ENCODE measurements at regions not wholly inside any gene's neighbourhood (a gene's known extent, or its start where the extent isn't known, plus 50 kb on each side); places are given as distances from the start of the nearest gene placed in this dataset.

DNA sequence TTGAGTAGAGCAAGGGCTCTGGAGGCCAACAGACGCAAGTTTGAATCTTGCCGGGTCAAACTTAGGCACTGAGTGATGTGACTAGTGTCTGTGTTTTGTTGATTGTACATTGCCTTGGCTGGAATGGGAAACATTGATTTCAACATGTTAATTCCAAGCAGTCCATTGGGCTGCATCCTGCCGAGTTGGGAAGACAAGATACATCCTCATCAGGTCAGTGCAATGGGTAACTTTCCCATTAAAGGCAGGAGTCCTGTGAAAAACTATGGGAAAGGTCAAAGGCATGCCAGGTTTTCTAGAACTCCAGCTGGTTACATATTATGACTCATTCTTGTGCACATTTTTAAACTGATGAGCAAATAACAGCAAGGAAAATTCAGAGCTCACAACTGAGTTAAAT is 126.5 kb upstream of the ABCA1 start:
- Histone ChIP-seq H3F3A (ENCODE audit: insufficient read depth, low read length) (no peaks in the 10 kb centered on the region), H3K4me3 (ENCODE audit: low read length) (no peak overlapping the region), H3K9me3 (replicated peaks; ENCODE audit: insufficient read depth, low read length) (no peaks in the 10 kb centered on the region), H3K4me2 (ENCODE audit: low read depth, low read length) (no peak overlapping the region), H3K27ac (ENCODE audit: low read length) (no peak overlapping the region), H3K27me3 (replicated peaks; ENCODE audit: insufficient read depth, low read length) (no peaks in the 10 kb centered on the region), H3K9me2 (replicated peaks; ENCODE audit: insufficient read depth, low read length) (no peaks in the 10 kb centered on the region), H2AFZ (ENCODE audit: low read length) (no peak overlapping the region), H3K36me3 (replicated peaks; ENCODE audit: insufficient read depth, low read length) (no peaks in the 10 kb centered on the region), H3K9ac (ENCODE audit: low read length) (no peak overlapping the region), H3K4me1 (ENCODE audit: low read length) (no peaks in the 10 kb centered on the region), H4K20me1 (ENCODE audit: insufficient read depth, low read length) (no peaks in the 10 kb centered on the region), H3K79me2 (ENCODE audit: low read length) (no peaks in the 10 kb centered on the region)
- no peak for TF ChIP-seq EZH2 (optimal IDR thresholded peaks at IDR 0.05; ENCODE audit: low read depth, low read length)
- TF ChIP-seq, protein P1, sequence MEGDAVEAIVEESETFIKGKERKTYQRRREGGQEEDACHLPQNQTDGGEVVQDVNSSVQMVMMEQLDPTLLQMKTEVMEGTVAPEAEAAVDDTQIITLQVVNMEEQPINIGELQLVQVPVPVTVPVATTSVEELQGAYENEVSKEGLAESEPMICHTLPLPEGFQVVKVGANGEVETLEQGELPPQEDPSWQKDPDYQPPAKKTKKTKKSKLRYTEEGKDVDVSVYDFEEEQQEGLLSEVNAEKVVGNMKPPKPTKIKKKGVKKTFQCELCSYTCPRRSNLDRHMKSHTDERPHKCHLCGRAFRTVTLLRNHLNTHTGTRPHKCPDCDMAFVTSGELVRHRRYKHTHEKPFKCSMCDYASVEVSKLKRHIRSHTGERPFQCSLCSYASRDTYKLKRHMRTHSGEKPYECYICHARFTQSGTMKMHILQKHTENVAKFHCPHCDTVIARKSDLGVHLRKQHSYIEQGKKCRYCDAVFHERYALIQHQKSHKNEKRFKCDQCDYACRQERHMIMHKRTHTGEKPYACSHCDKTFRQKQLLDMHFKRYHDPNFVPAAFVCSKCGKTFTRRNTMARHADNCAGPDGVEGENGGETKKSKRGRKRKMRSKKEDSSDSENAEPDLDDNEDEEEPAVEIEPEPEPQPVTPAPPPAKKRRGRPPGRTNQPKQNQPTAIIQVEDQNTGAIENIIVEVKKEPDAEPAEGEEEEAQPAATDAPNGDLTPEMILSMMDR (IDR thresholded peaks at IDR 0.05; ENCODE audit: low read length) = no peak
- no peak for TF ChIP-seq EZH2phosphoT487 (IDR thresholded peaks at IDR 0.05; ENCODE audit: low read length)
- DNase-seq = no peak

DNA sequence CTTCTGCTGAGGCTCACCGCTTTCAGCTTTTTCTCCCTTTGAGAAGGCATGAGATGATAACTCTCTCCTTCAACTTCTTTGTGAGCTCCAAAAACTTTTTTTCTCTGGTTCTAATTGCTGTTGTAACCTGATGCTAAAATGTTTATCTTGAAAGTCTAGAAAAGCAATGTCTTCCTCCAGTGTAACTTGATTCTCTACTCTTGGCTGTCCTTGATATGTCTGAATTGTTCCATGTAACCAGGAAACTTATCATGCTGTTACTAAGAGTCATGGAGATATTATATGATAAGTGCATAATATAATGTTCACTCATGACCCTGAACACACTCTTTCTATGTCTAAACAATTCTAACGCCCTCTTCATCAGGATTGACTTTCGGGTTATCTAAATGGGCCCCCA is 128.0 kb upstream of the ABCA1 start:
- TF ChIP-seq EZH2phosphoT487 (IDR thresholded peaks at IDR 0.05; ENCODE audit: low read length) (no peak), EZH2 (optimal IDR thresholded peaks at IDR 0.05; ENCODE audit: low read depth, low read length) (no peak)
- TF ChIP-seq, protein P1 (IDR thresholded peaks at IDR 0.05; ENCODE audit: low read length) = no peak
- Histone ChIP-seq H3K9me3 (replicated peaks; ENCODE audit: insufficient read depth, low read length) (no peaks in the 10 kb centered on the region), H3K4me1 (ENCODE audit: low read length) (no peaks in the 10 kb centered on the region), H3K27me3 (replicated peaks; ENCODE audit: insufficient read depth, low read length) (no peaks in the 10 kb centered on the region), H3K79me2 (ENCODE audit: low read length) (no peaks in the 10 kb centered on the region), H4K20me1 (ENCODE audit: insufficient read depth, low read length) (no peaks in the 10 kb centered on the region), H3K9ac (ENCODE audit: low read length) (no peak overlapping the region), H3K27ac (ENCODE audit: low read length) (no peak overlapping the region), H3F3A (ENCODE audit: insufficient read depth, low read length) (no peaks in the 10 kb centered on the region), H3K4me3 (ENCODE audit: low read length) (no peak overlapping the region), H3K9me2 (replicated peaks; ENCODE audit: insufficient read depth, low read length) (no peaks in the 10 kb centered on the region), H2AFZ (ENCODE audit: low read length) (no peak overlapping the region), H3K4me2 (ENCODE audit: low read depth, low read length) (no peak overlapping the region), H3K36me3 (replicated peaks; ENCODE audit: insufficient read depth, low read length) (no peaks in the 10 kb centered on the region)
- no peak for DNase-seq

DNA sequence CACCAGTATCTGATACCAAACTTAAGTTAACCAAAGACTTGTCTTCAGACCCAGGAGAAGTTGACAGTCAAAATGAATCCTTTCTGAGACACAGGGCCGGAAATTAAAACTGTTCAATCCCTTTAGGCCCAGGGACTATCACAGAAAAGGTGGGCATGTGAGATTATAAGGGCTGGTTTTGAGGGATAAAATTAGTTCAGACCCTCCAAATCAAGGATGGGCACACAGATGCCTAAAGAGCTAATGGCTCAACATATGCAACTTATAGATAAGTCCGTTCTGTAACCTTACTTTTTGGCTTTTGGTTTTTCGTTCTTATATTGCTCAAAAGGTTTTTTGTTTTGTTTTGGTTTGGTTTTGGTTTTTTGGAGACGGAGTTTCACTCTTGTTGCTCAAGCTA is 129.6 kb upstream of the ABCA1 start:
- Histone ChIP-seq H3K27me3 (replicated peaks; ENCODE audit: insufficient read depth, low read length) (no peaks in the 10 kb centered on the region), H4K20me1 (ENCODE audit: insufficient read depth, low read length) (no peaks in the 10 kb centered on the region), H3K79me2 (ENCODE audit: low read length) (no peaks in the 10 kb centered on the region), H3K9me2 (replicated peaks; ENCODE audit: insufficient read depth, low read length) (no peaks in the 10 kb centered on the region), H3F3A (ENCODE audit: insufficient read depth, low read length) (no peaks in the 10 kb centered on the region), H3K9me3 (replicated peaks; ENCODE audit: insufficient read depth, low read length) (no peaks in the 10 kb centered on the region), H3K4me1 (ENCODE audit: low read length) (no peaks in the 10 kb centered on the region), H3K36me3 (replicated peaks; ENCODE audit: insufficient read depth, low read length) (no peaks in the 10 kb centered on the region), H3K27ac (ENCODE audit: low read length) (no peak overlapping the region), H3K9ac (ENCODE audit: low read length) (no peak overlapping the region), H3K4me3 (ENCODE audit: low read length) (no peak overlapping the region), H2AFZ (ENCODE audit: low read length) (no peak overlapping the region), H3K4me2 (ENCODE audit: low read depth, low read length) (no peak overlapping the region)
- TF ChIP-seq EZH2 (optimal IDR thresholded peaks at IDR 0.05; ENCODE audit: low read depth, low read length) (no peak), EZH2phosphoT487 (IDR thresholded peaks at IDR 0.05; ENCODE audit: low read length) (no peak)
- TF ChIP-seq, protein P1 (IDR thresholded peaks at IDR 0.05; ENCODE audit: low read length) = no peak
- DNase-seq = no peak
